NCI-H446 treated with DMSO at 0.1 percent for 48 hours (cell line): ENCODE measurements at regions not wholly inside any gene's neighbourhood (a gene's known extent, or its start where the extent isn't known, plus 50 kb on each side); places are given as distances from the start of the nearest gene placed in this dataset.

Source experiments
- DNase-seq: peaks from one replicate; lab custom pipeline; 2025; lab: John Stamatoyannopoulos, UW

DNA sequence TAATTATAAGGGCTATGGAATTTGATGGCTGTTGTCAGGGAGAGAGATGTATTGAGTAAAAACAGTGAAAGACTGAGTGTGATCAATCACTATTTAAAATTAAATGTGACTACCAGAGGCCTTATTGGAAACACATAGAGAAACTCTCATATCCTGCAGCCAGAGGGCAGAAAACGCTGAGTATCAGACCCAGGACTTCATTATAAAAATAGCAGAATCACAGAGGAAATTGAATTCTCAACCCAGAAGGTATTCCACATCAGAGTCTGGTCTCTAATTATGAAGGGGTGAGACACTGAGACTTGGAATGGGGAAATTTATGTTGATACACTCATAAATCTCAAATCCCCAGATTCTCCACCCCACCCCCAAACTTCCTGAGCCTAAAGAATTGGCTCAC lies 69.5 kb upstream of the IL6 start:
- DNase-seq, result no peak

DNA sequence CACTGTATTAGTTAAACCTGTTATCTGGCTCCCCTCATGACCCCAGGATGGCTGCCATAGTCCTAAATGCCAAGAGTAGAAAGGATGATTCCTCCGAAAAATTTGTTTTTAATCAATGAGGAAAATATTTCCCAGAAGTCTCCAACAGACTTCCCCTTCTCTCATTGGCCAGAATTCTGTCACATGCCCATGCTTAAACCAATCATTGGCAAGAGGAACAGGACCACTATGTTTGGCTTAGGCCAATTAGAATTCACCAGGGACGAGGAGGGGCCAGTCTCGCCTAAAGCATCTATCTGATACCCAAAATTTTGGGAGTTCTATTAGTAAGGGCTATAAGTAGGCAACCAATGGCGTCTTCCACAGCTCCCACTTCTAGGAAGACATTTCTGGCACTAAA lies 71.2 kb upstream of the IL6 start:
- DNase-seq, result no peak

GRCh38 chr7:22654831-22655230 lies 72.2 kb upstream of the IL6 start:
- DNase-seq, result no peak

DNA sequence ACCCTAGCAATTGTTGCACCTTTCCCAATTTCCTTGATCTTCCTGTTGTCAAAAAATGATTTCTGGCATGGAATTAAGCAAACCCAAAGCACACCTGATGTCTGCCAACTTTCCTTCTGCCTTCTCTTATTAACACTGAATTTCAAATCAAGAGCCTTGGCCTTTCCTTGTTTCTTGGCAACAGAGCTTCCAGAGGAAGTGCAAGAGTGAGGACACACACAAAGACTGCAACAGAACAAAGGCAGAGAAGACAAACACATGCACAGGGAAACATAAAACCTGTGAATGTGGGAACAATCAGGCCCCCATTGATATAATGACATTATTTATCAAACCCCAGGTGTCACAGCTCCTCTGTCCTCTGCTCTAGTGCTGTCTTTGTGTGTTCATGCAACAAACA lies 73.0 kb upstream of the IL6 start:
- no peak for DNase-seq

DNA sequence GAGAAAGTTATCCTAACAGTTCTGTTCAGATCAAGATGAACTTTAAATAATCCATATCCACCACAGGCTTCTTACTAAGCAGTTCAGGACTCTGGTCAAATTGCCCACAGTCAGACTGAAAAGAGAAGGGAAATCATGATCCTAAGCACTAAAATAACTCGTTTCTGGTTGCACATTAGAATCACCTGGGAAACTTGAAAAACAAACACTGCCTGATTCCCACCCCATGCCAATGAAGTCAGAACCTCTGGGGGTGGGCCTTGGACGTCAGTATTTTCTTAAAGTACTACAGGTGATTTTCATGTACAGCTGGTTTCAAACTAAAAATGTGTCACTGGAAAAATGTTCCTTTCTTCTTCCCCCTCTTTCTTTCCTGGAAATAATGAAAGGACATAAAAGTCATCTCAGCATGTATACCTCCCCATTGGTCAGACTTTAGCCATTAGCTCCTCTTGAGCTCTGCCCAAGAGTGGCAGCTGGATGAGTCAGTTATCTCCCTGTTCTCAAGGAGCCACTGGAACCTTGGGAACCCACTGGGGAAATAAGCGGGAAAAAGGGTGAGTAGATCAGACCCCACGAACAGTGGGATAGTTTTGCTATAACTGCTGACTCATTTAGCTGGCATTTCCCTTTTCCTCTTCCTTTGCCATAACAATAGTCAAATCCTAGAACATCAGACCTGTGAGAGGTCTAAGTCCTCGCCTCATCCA lies 75.3 kb upstream of the IL6 start:
- no peak for DNase-seq

GRCh38 chr7:22651036-22651435 lies 76.0 kb upstream of the IL6 start:
- DNase-seq, result no peak

DNA sequence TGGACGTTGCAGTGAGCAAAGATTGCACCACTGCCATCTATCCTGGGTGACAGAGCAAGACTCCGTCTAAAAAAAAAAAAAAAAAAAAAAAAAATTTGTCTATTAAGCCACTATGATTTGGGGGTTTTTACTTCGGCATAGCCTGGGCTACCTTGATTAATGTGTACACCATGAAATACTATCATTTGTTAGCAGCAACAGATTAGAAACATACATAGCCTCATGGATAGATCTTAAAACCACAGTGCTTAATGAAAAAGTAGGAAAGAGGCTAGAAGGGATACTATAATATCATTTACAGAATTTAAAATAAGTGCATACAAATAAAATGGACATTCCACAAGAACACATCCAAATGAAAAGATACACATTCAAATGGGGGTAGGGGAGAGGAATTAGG lies 77.3 kb upstream of the IL6 start:
- no peak for DNase-seq

DNA sequence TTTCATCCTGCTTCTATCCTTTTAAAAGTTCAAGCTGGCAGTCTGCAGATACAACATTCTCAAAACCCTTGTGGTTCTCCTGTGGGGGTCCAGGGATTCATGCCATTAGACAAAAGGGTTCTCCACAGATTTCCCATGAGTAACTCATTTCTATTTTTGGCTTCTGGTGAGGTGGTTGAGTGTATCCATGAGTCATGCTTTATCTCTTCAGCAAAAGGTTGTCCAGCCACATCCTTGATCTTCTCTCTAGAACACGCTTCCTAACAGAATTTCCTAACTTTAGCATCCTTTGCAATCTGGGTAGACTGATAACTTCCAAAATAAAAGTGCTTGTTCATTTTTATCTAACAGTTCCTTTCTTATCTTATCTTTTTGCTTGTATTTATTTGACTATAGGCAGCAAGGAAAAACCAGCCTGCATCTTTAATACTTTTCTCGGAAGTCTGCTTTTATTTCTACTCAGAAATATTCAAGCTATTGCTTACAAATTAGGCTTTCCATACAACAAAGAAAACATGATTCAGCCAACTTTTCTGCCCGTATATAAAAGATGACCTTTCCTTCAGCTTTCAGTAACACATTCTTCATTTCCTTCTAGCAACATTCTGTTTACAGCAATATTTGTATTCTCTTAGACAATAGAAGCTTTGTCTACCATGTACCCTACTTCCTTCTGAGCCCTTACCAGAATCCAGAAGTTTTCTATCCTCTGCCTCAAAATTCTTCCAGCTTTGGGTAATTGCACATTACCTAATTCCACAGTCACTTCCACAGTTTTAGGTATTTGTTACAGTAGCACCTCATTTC lies 79.3 kb upstream of the IL6 start:
- DNase-seq, result no peak

- DNase-seq, result no peak
Measured at GRCh38 chr7:22645418-22646181, 81.4 kb upstream of the IL6 start.

GRCh38 chr7:22642454-22642853 lies 84.5 kb upstream of the IL6 start:
- no peak for DNase-seq

- no peak for DNase-seq
Measured at GRCh38 chr7:22640269-22640668, 86.7 kb upstream of the IL6 start.

DNA sequence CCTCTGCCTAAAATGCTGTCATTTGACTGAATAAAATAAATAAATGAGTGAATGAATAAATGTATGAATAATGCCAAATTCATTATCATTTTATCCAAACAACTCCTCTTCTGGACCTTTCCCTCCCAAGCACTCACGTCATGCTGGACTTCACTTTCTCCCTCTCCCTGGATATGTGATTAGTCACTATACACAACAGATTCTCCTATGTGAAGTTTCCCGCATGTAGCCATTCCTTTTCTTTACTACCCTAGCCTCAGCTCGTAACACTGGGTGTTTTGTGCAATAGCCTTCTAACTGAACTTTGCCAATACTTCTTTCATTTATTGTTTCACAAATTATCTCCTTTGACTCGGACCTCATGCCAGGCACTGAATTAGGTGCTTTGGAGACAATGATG lies 87.6 kb upstream of the IL6 start:
- no peak for DNase-seq

- DNase-seq, result no peak
Measured at GRCh38 chr7:22635349-22635748, 91.7 kb upstream of the IL6 start.

DNA sequence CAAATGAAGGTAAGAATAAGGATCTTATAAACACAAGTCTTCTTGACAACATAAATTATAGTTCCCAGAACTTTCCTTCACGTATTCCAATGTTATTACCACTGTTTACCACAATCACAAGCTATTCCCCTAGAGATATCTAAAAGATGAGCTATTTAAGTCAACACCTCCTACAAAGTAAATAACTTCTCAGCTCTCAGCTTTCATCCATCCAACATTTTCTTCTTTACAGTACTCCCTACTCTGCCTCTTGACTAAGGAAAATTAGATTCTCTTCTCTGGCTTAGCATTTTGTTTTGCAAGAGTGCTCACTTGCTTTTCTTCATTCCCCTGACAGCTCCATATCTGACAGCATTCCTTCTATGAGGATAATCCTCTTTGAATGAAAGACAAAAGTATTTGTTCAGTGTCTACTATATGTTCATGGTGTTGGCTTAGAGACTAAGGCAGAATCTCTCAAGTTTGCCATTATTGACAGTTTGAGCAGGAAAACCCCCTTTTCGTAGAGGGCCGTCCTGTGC lies 93.0 kb upstream of the IL6 start:
- no peak for DNase-seq

DNA sequence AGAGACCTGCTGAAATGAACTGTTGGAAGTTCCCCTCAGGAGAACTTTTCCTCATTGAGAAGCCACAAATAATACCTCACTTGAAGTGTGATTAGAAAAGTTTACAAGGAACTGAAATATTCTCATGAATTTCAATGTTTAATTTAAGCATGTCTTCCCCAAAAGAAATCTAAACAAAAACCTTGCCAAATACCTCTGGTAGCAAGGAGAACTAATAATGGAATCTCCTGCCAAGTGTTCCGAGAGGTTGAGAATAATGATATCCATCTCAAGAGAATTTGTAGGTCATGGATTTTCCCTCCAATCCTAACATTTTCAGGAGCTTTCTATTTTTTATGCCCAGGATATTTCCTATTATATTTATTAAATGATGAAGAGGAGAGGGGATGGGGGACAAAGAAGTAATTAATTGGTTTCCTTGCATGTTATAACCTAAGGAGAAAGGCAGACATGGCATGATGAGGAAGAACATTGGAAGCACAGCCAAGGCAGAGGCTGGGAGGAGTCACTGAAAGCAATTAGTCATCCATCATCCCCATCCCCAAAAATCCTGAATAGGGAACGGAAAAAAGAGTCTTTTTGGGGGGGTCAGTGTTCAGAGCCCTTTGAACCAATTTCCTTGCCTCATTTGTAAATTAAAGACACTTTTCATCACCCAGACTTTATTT lies 93.6 kb upstream of the IL6 start:
- DNase-seq, result no peak

GRCh38 chr7:22632674-22633073 lies 94.3 kb upstream of the IL6 start:
- DNase-seq, result no peak

DNA sequence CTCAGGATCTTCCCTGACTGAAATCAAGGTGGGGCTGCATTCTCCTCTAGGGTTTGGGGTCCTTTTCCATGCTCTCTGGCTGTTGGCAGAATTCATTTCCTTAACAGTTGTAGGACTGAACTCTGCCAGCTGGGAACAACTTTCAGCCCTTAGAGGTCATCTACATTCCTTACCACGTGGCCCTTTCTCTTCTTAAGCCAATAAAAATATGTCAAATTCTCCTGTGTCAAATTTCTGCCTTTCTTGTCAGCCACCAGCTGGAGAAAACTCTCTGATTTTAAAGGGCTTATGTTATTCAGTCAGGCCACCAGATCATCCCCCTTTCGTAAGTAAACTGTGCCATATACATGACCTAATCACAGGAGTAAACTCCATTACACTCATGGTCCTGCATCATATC lies 95.3 kb upstream of the IL6 start:
- DNase-seq, result no peak

GRCh38 chr7:22630069-22630468 lies 96.9 kb upstream of the IL6 start:
- no peak for DNase-seq

GRCh38 chr7:22629056-22629455 lies 97.9 kb upstream of the IL6 start:
- no peak for DNase-seq

- no peak for DNase-seq
Measured at GRCh38 chr7:22628112-22628511, 98.9 kb upstream of the IL6 start.

GRCh38 chr7:22627136-22627535 lies 99.9 kb upstream of the IL6 start:
- DNase-seq, result no peak

DNA sequence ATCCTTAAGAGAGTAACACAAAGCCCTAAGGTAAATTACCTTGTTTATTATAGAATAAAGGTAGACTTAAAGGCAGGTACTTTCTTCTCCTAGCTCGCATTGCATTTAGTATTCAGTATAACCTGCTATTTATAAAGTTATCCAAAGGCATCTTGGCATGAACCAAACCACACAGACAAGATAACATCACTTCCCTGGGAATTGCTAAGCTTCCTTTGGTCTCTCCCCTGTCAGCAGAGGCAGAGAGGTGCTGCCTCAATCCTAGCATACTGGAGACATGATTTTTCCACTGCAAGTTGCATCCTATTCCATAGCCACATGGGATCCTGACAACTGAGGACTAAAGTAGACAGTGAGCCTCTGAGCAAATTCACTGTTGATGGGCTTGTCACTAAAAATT lies 101.7 kb upstream of the IL6 start:
- no peak for DNase-seq
